ENCODE measurements at regions not wholly inside any gene's neighbourhood (a gene's known extent, or its start where the extent isn't known, plus 50 kb on each side); places are given as distances from the start of the nearest gene placed in this dataset.
"Not testable (repeated sequence)": the region's sequence is repeated elsewhere in the genome, so short reads cannot be mapped to it uniquely, and the experiment has no call there.

- no peak for DNase-seq
Observed at GRCh38 chr18:22704586-22704918, 228.6 kb upstream of the RBBP8 start.

GRCh38 chr18:22705328-22705727 is 227.8 kb upstream of the RBBP8 start:
- no peak for DNase-seq

GRCh38 chr18:22706025-22706424 is 227.1 kb upstream of the RBBP8 start:
- not testable (repeated sequence) for DNase-seq

GRCh38 chr18:22709288-22710060 is 223.7 kb upstream of the RBBP8 start:
- no peak for DNase-seq

GRCh38 chr18:22710673-22711191 is 222.4 kb upstream of the RBBP8 start:
- DNase-seq = no peak

- no peak for DNase-seq
Observed at GRCh38 chr18:22711192-22711685, 221.9 kb upstream of the RBBP8 start.

- no peak for DNase-seq
Observed at GRCh38 chr18:22713511-22713910, 219.6 kb upstream of the RBBP8 start.

GRCh38 chr18:22717536-22717935 is 215.6 kb upstream of the RBBP8 start:
- DNase-seq = not testable (repeated sequence)

- no peak for DNase-seq
Observed at GRCh38 chr18:22723221-22723620, 209.9 kb upstream of the RBBP8 start.

- no peak for DNase-seq
Observed at GRCh38 chr18:22723773-22724172, 209.4 kb upstream of the RBBP8 start.

GRCh38 chr18:22726469-22726868 is 206.7 kb upstream of the RBBP8 start:
- no peak for DNase-seq

- DNase-seq = no peak
Observed at GRCh38 chr18:22728016-22728415, 205.1 kb upstream of the RBBP8 start.

GRCh38 chr18:22728481-22729105 is 204.5 kb upstream of the RBBP8 start:
- DNase-seq = no peak

- DNase-seq = no peak
Observed at GRCh38 chr18:22731398-22731797, 201.7 kb upstream of the RBBP8 start.

GRCh38 chr18:22734105-22734661 is 198.9 kb upstream of the RBBP8 start:
- DNase-seq = no peak

- DNase-seq = no peak
Observed at GRCh38 chr18:22734791-22735627, 198.1 kb upstream of the RBBP8 start.

GRCh38 chr18:22737054-22737453 is 196.1 kb upstream of the RBBP8 start:
- DNase-seq = no peak

GRCh38 chr18:22739061-22739642 is 194.0 kb upstream of the RBBP8 start:
- DNase-seq = no peak

GRCh38 chr18:22739789-22740188 is 193.3 kb upstream of the RBBP8 start:
- DNase-seq = no peak

- no peak for DNase-seq
Observed at GRCh38 chr18:22741318-22741717, 191.8 kb upstream of the RBBP8 start.

- DNase-seq = no peak
Observed at GRCh38 chr18:22742409-22742808, 190.7 kb upstream of the RBBP8 start.

- no peak for DNase-seq
Observed at GRCh38 chr18:22745966-22746365, 187.2 kb upstream of the RBBP8 start.

GRCh38 chr18:22752014-22752413 is 181.1 kb upstream of the RBBP8 start:
- no peak for DNase-seq
